ENCODE measurements at regions not wholly inside any gene's neighbourhood (a gene's known extent, or its start where the extent isn't known, plus 50 kb on each side); places are given as distances from the start of the nearest gene placed in this dataset.
"Not testable (repeated sequence)": the region's sequence is repeated elsewhere in the genome, so short reads cannot be mapped to it uniquely, and the experiment has no call there.

- intact Hi-C loops (cut with DNase I): no loop called here
- no peak for DNase-seq (ENCODE audit: low spot score)
These were observed 229.9 kb downstream of the CXCL12 start for GRCh38 chr10:44154956-44155355.

GRCh38 chr10:44153918-44154670 is 230.8 kb downstream of the CXCL12 start:
- no peak for DNase-seq (ENCODE audit: low spot score)
- intact Hi-C loops (cut with DNase I): no loop called here

GRCh38 chr10:44143556-44143955 is 241.3 kb downstream of the CXCL12 start:
- intact Hi-C loops (cut with DNase I): no loop called here
- no peak for DNase-seq (ENCODE audit: low spot score)

- no peak for DNase-seq (ENCODE audit: low spot score)
- intact Hi-C loops (cut with DNase I): no loop called here
These were observed 252.3 kb downstream of the CXCL12 start for GRCh38 chr10:44132361-44133289.

- intact Hi-C loops (cut with DNase I): no loop called here
- DNase-seq (ENCODE audit: low spot score): no peak
These were observed 258.6 kb downstream of the CXCL12 start for GRCh38 chr10:44126291-44126717.

- DNase-seq (ENCODE audit: low spot score): no peak
- intact Hi-C loops (cut with DNase I): no loop called here
These were observed 259.0 kb downstream of the CXCL12 start for GRCh38 chr10:44125879-44126278.

GRCh38 chr10:44118500-44118899 is 266.4 kb downstream of the CXCL12 start:
- intact Hi-C loops (cut with DNase I): no loop called here
- DNase-seq (ENCODE audit: low spot score): no peak

- intact Hi-C loops (cut with DNase I): no loop called here
- no peak for DNase-seq (ENCODE audit: low spot score)
These were observed 268.4 kb downstream of the CXCL12 start for GRCh38 chr10:44116474-44116873.

- DNase-seq (ENCODE audit: low spot score): no peak
- intact Hi-C loops (cut with DNase I): no loop called here
These were observed 269.4 kb downstream of the CXCL12 start for GRCh38 chr10:44115516-44115915.

GRCh38 chr10:44114441-44114840 is 270.5 kb downstream of the CXCL12 start:
- intact Hi-C loops (cut with DNase I): no loop called here
- DNase-seq (ENCODE audit: low spot score): no peak

- intact Hi-C loops (cut with DNase I); DNase-seq (ENCODE audit: low spot score): not testable (repeated sequence)
These were observed 272.6 kb downstream of the CXCL12 start for GRCh38 chr10:44112280-44112679.

GRCh38 chr10:44105696-44106095 is 279.2 kb downstream of the CXCL12 start:
- intact Hi-C loops (cut with DNase I): no loop called here
- no peak for DNase-seq (ENCODE audit: low spot score)

- intact Hi-C loops (cut with DNase I): no loop called here
- DNase-seq (ENCODE audit: low spot score): no peak
These were observed 282.1 kb downstream of the CXCL12 start for GRCh38 chr10:44102726-44103255.

GRCh38 chr10:44101082-44101481 is 283.8 kb downstream of the CXCL12 start:
- intact Hi-C loops (cut with DNase I): loop anchor here (2.0 kb wide), 1 partner anchor 46 kb away; no protein-coding TSS in a partner anchor
- no peak for DNase-seq (ENCODE audit: low spot score)

GRCh38 chr10:44099511-44099910 is 285.4 kb downstream of the CXCL12 start:
- DNase-seq (ENCODE audit: low spot score): no peak
- intact Hi-C loops (cut with DNase I): no loop called here

- intact Hi-C loops (cut with DNase I): not testable (repeated sequence)
These were observed 288.7 kb downstream of the CXCL12 start for GRCh38 chr10:44096217-44096616.

GRCh38 chr10:44089671-44090070 is 295.2 kb downstream of the CXCL12 start:
- intact Hi-C loops (cut with DNase I): no loop called here
- no peak for DNase-seq (ENCODE audit: low spot score)

More at GRCh38 chr10:44096217-44096616, 288.7 kb downstream of the CXCL12 start:
- not testable (repeated sequence) for DNase-seq (ENCODE audit: low spot score)

- no peak for DNase-seq (ENCODE audit: low spot score)
- intact Hi-C loops (cut with DNase I): no loop called here
These were observed 297.5 kb downstream of the CXCL12 start for GRCh38 chr10:44087403-44087802.

GRCh38 chr10:44083719-44084400 is 301.0 kb downstream of the CXCL12 start:
- DNase-seq (ENCODE audit: low spot score): no peak
- intact Hi-C loops (cut with DNase I): no loop called here

- intact Hi-C loops (cut with DNase I): no loop called here
- no peak for DNase-seq (ENCODE audit: low spot score)
These were observed 313.4 kb downstream of the CXCL12 start for GRCh38 chr10:44071479-44071878.
